Lower leg skin (tissue), 3 donors: ENCODE measurements at regions not wholly inside any gene's neighbourhood (a gene's known extent, or its start where the extent isn't known, plus 50 kb on each side); places are given as distances from the start of the nearest gene placed in this dataset.
"Not testable (repeated sequence)": the region's sequence is repeated elsewhere in the genome, so short reads cannot be mapped to it uniquely, and the experiment has no call there.

Experiments used
- CTCF ChIP-seq, 3 donors: fragments of 450-650 bp; IDR thresholded peaks; one replicate each; pipeline ENCODE4 v1.5.1; 2016; ENCODE audit warnings: antibody characterized with exemption in 3 of 3, mild to moderate bottlenecking in 3 of 3, moderate library complexity in 2 of 3
- POLR2A ChIP-seq, 2 donors: fragments of 450-650 bp; IDR thresholded peaks; one replicate each; pipeline ENCODE4 v1.6.1; 2016 to 2017; ENCODE audit warnings: antibody characterized with exemption in 2 of 2, mild to moderate bottlenecking in 1 of 2, moderate library complexity in 1 of 2

- TF ChIP-seq CTCF, POLR2A (IDR thresholded peaks at IDR 0.05): not testable (repeated sequence)
Measured at GRCh38 chr9:94397766-94398379, 69.4 kb upstream of the NUTM2F start.
